MCF 10A (cell line): ENCODE measurements at regions not wholly inside any gene's neighbourhood (a gene's known extent, or its start where the extent isn't known, plus 50 kb on each side); places are given as distances from the start of the nearest gene placed in this dataset.
A peak's percentile ranks its signal among the peaks of the same experiment; 100 is the strongest.

Experiments used
- BruUV-seq: library from RNA; stranded (reverse); fragments of 400-500 nt; replicated peaks from 2 replicates; lab custom pipeline; 2021; lab: Mats Ljungman, UMichigan
- CTCF ChIA-PET: fragments of 300-600 bp; sonication (Branson Sonifier 250); formaldehyde crosslinking; extraction: SDS; loops from one replicate; lab custom pipeline; 2021; ENCODE audit warnings: antibody characterized with exemption, inconsistent platforms; lab: Yijun Ruan, JAX
- POLR2A ChIA-PET: fragments of 300-600, 350-650 bp; sonication (Branson Sonifier 250); formaldehyde crosslinking; extraction: SDS; loops from one replicate; lab custom pipeline; 2020; ENCODE audit warnings: antibody characterized with exemption, inconsistent platforms; lab: Yijun Ruan, JAX
- DNase-seq: peaks from one replicate; pipeline ENCODE4 v3.0.0-alpha.2; 2018; ENCODE audit not compliant: unreplicated experiment
- H3K27ac Mint-ChIP-seq: one replicate; pipeline ENCODE4 v1.8.0; 2022; ENCODE audit warnings: mild to moderate bottlenecking, low read depth, mixed read lengths; ENCODE audit not compliant: unreplicated experiment
- H3K27me3 Mint-ChIP-seq: one replicate; pipeline ENCODE4 v1.8.0; 2022; ENCODE audit warnings: mixed read lengths; ENCODE audit not compliant: insufficient read depth, unreplicated experiment
- H3K36me3 Mint-ChIP-seq: one replicate; pipeline ENCODE4 v1.8.0; 2022; ENCODE audit warnings: mild to moderate bottlenecking, moderate library complexity, mixed read lengths; ENCODE audit not compliant: insufficient read depth, unreplicated experiment
- H3K4me1 Mint-ChIP-seq: one replicate; pipeline ENCODE4 v1.8.0; 2022; ENCODE audit warnings: mixed read lengths; ENCODE audit not compliant: insufficient read depth, unreplicated experiment
- H3K4me3 Mint-ChIP-seq: one replicate; pipeline ENCODE4 v1.8.0; 2022; ENCODE audit warnings: mild to moderate bottlenecking, moderate library complexity, mixed read lengths; ENCODE audit not compliant: unreplicated experiment
- H3K9me3 Mint-ChIP-seq: one replicate; pipeline ENCODE4 v1.8.0; 2022; ENCODE audit warnings: mixed read lengths; ENCODE audit not compliant: unreplicated experiment
- intact Hi-C: fragments of 100-400 bp; cut with micrococcal nuclease; formaldehyde crosslinking; loops from 2 replicates; pipeline ENCODE4 v1.14.1; 2022
- TF ChIP-seq, protein P1 (sequence below): fragments of 200-600 bp; IDR thresholded peaks from one replicate; pipeline ENCODE4 v1.8.0; 2022; ENCODE audit warnings: antibody characterized with exemption, mild to moderate bottlenecking; ENCODE audit not compliant: unreplicated experiment

- peak; percentile 38 for DNase-seq
- no peak overlapping the region for H3K4me3 Mint-ChIP-seq
- H3K27ac Mint-ChIP-seq, result peak overlapping the region; percentile 55
- H3K27me3 Mint-ChIP-seq, result no peaks in the 10 kb centered on the region
- intact Hi-C loops, result no loop called here
- CTCF ChIA-PET, result no interaction called here
- no peaks in the 10 kb centered on the region for H3K36me3 Mint-ChIP-seq
- POLR2A ChIA-PET, result interaction anchor here (0.7 kb wide), 1 partner anchor 292 kb away, joined by 3 read pairs; no protein-coding TSS in a partner anchor
- peaks cover 23% of the 10 kb centered on the region for H3K4me1 Mint-ChIP-seq
- BruUV-seq, result no TSS peak
- H3K9me3 Mint-ChIP-seq, result peaks cover 7% of the 10 kb centered on the region
- TF ChIP-seq, protein P1, sequence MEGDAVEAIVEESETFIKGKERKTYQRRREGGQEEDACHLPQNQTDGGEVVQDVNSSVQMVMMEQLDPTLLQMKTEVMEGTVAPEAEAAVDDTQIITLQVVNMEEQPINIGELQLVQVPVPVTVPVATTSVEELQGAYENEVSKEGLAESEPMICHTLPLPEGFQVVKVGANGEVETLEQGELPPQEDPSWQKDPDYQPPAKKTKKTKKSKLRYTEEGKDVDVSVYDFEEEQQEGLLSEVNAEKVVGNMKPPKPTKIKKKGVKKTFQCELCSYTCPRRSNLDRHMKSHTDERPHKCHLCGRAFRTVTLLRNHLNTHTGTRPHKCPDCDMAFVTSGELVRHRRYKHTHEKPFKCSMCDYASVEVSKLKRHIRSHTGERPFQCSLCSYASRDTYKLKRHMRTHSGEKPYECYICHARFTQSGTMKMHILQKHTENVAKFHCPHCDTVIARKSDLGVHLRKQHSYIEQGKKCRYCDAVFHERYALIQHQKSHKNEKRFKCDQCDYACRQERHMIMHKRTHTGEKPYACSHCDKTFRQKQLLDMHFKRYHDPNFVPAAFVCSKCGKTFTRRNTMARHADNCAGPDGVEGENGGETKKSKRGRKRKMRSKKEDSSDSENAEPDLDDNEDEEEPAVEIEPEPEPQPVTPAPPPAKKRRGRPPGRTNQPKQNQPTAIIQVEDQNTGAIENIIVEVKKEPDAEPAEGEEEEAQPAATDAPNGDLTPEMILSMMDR, result no peak
Observed at GRCh38 chr13:106284358-106284757, 251.1 kb downstream of the EFNB2 start.

GRCh38 chr13:106281426-106281825 lies 254.0 kb downstream of the EFNB2 start:
- Mint-ChIP-seq H3K4me3 (no peak overlapping the region), H3K9me3 (no peaks in the 10 kb centered on the region), H3K27ac (no peak overlapping the region), H3K27me3 (no peaks in the 10 kb centered on the region), H3K4me1 (peaks cover 23% of the 10 kb centered on the region), H3K36me3 (no peaks in the 10 kb centered on the region)
- intact Hi-C loops, result no loop called here
- BruUV-seq, result no TSS peak
- TF ChIP-seq, protein P1, result no peak
- DNase-seq, result no peak
- CTCF ChIA-PET, result interaction anchor here (1.2 kb wide), 1 partner anchor 19 kb away, joined by 3 read pairs; no protein-coding TSS in a partner anchor
- POLR2A ChIA-PET, result no interaction called here

- no TSS peak for BruUV-seq
- Mint-ChIP-seq H3K9me3 (no peaks in the 10 kb centered on the region), H3K27ac (no peak overlapping the region), H3K4me3 (no peak overlapping the region), H3K4me1 (no peaks in the 10 kb centered on the region), H3K27me3 (no peaks in the 10 kb centered on the region), H3K36me3 (no peaks in the 10 kb centered on the region)
- DNase-seq, result no peak
- CTCF ChIA-PET, result interaction anchor here (0.7 kb wide), 1 partner anchor 132 kb away, joined by 3 read pairs; no protein-coding TSS in a partner anchor
- intact Hi-C loops, result no loop called here
- TF ChIP-seq, protein P1, result no peak
- POLR2A ChIA-PET, result interaction anchor here (0.6 kb wide), 1 partner anchor 1840 kb away, joined by 3 read pairs; no protein-coding TSS in a partner anchor
Observed at GRCh38 chr13:106277484-106278154, 257.8 kb downstream of the EFNB2 start.

GRCh38 chr13:106276876-106277275 lies 258.6 kb downstream of the EFNB2 start:
- Mint-ChIP-seq H3K9me3 (no peaks in the 10 kb centered on the region), H3K4me1 (no peaks in the 10 kb centered on the region), H3K36me3 (no peaks in the 10 kb centered on the region), H3K27ac (no peak overlapping the region), H3K4me3 (no peak overlapping the region), H3K27me3 (no peaks in the 10 kb centered on the region)
- CTCF ChIA-PET, result interaction anchor here (0.6 to 1.0 kb wide), 2 partner anchors 131 to 236 kb away, joined by 3 to 4 read pairs; no protein-coding TSS in a partner anchor
- no TSS peak for BruUV-seq
- no peak for DNase-seq
- POLR2A ChIA-PET, result no interaction called here
- TF ChIP-seq, protein P1, result no peak
- intact Hi-C loops, result no loop called here
